ENCODE measurements at regions not wholly inside any gene's neighbourhood (a gene's known extent, or its start where the extent isn't known, plus 50 kb on each side); places are given as distances from the start of the nearest gene placed in this dataset.
"Not testable (repeated sequence)": the region's sequence is repeated elsewhere in the genome, so short reads cannot be mapped to it uniquely, and the experiment has no call there.

DNA sequence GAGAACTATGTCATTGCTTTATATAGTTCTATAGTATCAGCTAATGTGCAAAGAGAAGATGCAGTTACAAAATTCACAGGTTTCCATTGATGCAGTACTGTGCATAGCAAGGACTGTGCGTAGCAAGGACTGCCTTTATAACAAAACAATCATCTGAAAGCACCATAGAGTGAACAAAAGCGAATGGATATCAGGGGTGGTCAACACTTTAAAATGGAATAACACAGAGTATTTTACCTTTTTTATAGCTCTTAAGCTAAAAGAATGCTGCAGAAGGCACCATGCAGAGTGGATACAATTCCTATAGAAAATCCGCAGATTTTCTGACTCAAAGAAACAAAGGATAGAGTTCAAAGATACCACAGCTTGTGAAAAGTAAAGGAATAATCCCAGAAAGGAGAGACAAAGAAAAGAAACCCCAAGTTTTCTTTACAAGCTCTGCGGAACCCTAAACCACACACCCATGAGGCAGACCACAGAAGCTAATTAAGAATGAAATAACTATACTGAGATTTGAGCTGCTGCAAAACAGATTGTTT is 229.9 kb upstream of the DTNA start:
- no peak for DNase-seq (ENCODE audit: low read depth)

- no peak for DNase-seq (ENCODE audit: low read depth)
Observed at GRCh38 chr18:34482204-34482603, 227.9 kb upstream of the DTNA start.

DNA sequence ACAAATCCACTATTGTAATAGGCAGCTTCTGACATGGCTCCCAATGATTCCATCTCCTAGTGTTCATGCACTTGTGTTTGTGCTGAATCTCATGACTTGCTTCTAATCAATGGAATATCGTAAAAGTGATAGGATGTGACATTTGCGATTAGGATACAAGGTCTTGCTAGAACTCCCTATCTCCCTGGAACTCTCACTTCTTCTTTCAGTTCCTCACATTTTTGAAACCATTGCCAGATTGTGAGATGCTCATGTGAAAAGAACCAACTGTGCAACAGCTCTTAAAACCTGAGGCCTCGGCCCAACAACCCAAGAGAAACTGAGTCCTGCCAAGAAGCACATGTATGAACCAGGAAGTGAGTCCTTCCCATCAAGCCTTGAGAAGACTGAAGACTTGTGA is 226.9 kb upstream of the DTNA start:
- no peak for DNase-seq (ENCODE audit: low read depth)

DNA sequence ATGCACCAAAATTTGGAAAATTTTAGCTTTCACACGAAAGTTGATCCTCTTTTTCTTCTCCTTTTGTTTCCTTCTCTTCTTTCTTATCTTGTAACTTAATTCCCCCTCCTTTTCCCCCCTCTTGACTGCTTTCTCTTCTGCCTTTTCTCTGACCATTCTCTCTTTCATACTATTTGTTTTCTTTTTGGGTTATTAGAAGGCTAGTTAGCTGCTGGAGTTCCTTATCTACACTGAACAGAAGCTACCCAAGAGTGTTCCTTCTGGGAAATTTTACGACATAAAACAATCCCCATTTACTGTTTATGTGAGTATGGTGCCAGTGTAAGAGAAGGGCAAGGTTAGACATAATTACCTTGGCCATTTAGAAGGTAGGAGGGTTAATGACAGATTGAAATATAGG is 218.4 kb upstream of the DTNA start:
- no peak for DNase-seq (ENCODE audit: low read depth)

DNA sequence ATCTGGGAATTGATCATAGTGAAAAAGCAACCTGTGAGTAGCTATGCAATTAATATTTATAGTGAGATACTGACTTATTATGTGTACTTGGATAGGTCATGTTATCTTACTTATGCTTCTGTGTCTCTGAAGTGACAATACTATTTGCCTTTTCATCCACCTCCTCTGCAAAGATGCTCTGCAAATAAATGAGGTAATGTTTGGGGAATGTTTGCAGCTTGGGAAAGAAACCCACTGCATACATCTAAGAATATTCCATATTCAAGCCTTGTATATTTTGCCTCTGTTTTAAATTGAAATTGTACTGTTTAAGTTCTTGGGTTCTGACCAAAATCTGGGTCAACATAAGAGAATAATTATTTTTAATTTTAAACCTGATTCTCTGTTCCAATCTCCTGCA is 217.4 kb upstream of the DTNA start:
- peak; percentile 19 for DNase-seq (ENCODE audit: low read depth)

GRCh38 chr18:34493099-34493544 is 217.0 kb upstream of the DTNA start:
- peak; percentile 90 for DNase-seq (ENCODE audit: low read depth)

GRCh38 chr18:34493566-34494358 is 216.3 kb upstream of the DTNA start:
- peak; percentile 18 for DNase-seq (ENCODE audit: low read depth)

DNA sequence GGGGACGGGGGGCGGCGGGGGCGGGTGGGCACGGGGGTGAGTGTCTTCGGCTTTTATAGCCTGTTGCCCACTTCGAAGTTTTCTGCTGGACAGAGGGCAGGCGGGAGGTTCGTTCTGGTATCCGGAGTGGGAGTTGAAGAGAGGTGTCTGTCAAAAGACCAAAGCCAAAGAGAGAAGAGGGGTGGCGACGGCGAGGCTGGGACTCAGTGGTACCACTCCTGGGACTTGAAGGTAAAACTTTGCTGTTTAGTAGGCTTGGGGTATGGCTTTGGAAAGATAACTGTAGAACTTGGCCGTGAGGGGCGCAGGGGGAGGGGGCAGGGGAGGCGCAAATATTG is 215.8 kb upstream of the DTNA start:
- no peak for DNase-seq (ENCODE audit: low read depth)

GRCh38 chr18:34495506-34495905 is 214.6 kb upstream of the DTNA start:
- DNase-seq (ENCODE audit: low read depth): no peak

GRCh38 chr18:34501553-34501952 is 208.5 kb upstream of the DTNA start:
- no peak for DNase-seq (ENCODE audit: low read depth)

DNA sequence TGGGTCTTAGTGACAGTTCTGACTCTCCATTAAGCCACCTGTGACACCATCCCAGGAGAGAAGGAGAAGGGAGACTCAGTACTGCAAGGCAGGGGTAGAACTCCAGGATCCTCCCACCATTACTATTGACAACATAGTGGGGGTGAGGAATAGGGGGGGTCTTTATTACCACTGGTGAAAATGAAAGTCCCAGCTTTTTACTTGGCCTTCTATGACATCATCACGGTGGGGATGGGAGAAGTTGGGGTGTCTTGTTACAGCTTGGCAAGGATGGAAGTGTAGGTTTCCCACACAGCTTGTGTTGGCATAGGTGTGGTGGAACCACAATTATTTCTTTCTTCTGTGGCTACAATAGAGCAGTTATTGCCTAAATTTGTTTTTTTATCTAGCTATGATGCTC is 203.9 kb upstream of the DTNA start:
- peak; percentile 44 for DNase-seq (ENCODE audit: low read depth)

- DNase-seq (ENCODE audit: low read depth): no peak
Observed at GRCh38 chr18:34509163-34509562, 200.9 kb upstream of the DTNA start.

- no peak for DNase-seq (ENCODE audit: low read depth)
Observed at GRCh38 chr18:34509879-34510586, 200.1 kb upstream of the DTNA start.

DNA sequence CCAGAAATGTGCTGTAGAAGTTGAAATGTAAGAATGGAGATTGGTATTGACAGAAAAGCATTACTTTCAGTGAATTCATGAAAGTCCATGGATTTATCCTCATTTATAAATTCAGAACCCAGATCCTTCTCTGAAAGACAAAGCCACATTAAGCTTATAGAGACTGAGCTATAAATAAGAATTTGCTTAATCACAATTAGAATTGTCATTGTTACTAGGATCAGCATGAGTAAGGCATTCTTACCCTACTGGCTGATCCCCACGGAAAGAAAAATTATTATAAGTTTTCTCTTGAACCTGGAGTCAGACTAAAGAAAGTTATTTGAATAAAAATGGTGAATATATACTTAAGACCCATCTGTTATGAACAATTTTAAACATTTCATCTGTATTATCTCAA is 199.2 kb upstream of the DTNA start:
- DNase-seq (ENCODE audit: low read depth): no peak

DNA sequence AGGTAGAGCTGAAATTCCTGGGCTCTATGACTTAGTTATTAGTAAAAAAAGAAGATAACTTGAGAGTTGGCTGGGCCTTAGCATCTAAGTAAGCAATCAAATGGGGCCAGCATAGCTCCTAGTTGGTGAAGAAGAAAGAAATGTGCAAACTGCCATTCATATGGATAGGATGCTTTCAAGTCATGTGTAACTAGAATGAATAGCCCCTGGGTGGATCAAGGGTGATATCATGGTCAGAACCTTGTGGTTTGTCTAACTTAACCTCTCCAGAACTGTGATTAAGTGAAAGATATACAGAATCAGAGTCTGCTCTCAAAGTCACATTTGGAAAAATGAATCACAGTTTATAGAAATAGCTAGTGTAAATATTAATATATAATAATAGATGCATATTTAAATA is 198.7 kb upstream of the DTNA start:
- no peak for DNase-seq (ENCODE audit: low read depth)

GRCh38 chr18:34511879-34512278 is 198.2 kb upstream of the DTNA start:
- no peak for DNase-seq (ENCODE audit: low read depth)

- DNase-seq (ENCODE audit: low read depth): peak; percentile 73
Observed at GRCh38 chr18:34514238-34514637, 195.9 kb upstream of the DTNA start.

GRCh38 chr18:34514957-34515356 is 195.1 kb upstream of the DTNA start:
- DNase-seq (ENCODE audit: low read depth): no peak

- not testable (repeated sequence) for DNase-seq (ENCODE audit: low read depth)
Observed at GRCh38 chr18:34516355-34516754, 193.7 kb upstream of the DTNA start.

DNA sequence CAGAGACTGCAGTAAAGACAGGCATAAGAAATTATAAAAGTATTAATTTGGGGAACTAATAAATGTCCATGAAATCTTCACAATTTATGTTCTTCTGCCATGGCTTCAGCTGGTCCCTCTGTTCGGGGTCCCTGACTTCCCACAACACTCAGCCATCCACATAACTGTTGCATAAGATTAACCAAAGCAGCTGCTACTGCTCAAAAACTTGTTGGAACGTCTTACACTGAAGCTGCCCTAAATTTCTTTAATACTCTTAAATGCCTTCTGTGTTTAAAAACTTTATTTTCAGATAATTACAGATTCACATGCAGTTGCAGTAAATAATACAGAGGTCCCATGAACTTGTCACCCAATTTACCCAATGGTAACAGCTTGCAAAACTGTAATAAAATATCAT is 193.1 kb upstream of the DTNA start:
- DNase-seq (ENCODE audit: low read depth): not testable (repeated sequence)

DNA sequence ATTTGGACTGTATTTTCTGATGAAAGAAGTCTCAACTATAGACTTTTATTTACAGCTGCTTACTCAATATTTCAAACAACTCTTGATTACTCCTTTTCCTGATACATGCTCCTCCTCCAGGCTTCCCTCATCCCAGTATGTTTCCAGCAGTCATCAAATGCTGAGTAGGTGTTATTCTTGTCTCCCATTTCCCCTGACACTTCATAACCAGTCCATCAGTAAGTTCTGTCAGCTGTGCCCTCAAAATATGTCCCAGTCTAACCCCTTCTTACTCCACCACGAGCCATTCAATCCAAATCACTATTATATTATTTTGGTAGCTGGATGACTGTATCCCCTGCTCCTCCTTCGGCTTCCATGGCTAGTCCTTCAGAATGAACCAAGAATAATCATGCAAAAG is 189.1 kb upstream of the DTNA start:
- no peak for DNase-seq (ENCODE audit: low read depth)

- no peak for DNase-seq (ENCODE audit: low read depth)
Observed at GRCh38 chr18:34522603-34523002, 187.5 kb upstream of the DTNA start.

DNA sequence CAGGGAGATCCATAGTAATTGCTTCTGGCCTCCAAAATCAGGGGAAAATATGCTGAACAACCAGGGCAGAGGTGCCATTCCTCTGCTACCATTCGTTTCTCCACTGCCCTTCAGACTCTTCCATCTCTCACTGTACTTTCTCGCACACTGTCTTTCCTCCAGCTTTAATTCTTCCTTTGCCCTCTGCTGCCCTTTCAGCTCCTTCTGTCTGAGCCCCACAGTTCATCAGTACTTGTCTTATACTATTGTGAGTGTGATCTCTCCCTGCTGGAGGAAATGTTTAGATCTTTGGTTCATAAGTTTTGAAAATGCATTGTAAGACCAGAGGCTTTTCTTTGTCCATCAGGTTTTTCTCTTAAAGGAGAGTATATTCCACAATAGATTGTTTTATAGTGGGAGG is 184.9 kb upstream of the DTNA start:
- DNase-seq (ENCODE audit: low read depth): no peak

All from HT1080 (cell line).